IPS-18c (cell line): ENCODE measurements at regions not wholly inside any gene's neighbourhood (a gene's known extent, or its start where the extent isn't known, plus 50 kb on each side); places are given as distances from the start of the nearest gene placed in this dataset.

ENCODE experiments used
- H3K4me3 ChIP-seq: 2 replicates; pipeline ENCODE4 v1.7.0; 2013; ENCODE audit warnings: low read depth, mild to moderate bottlenecking, low read length, moderate library complexity; ENCODE audit not compliant: insufficient read depth
- H3K9me3 ChIP-seq: one replicate; pipeline ENCODE4 v1.6.1; 2013; ENCODE audit warnings: mild to moderate bottlenecking, low read length, moderate library complexity; ENCODE audit not compliant: control insufficient read depth, insufficient read depth

GRCh38 chr5:4220016-4220415, 624.4 kb downstream of the IRX1 start:
- no peak overlapping the region for H3K4me3 ChIP-seq
- H3K9me3 ChIP-seq = no peaks in the 10 kb centered on the region

GRCh38 chr5:4221048-4221447, 625.4 kb downstream of the IRX1 start:
- Histone ChIP-seq H3K9me3 (no peaks in the 10 kb centered on the region), H3K4me3 (no peak overlapping the region)

- Histone ChIP-seq H3K4me3 (no peak overlapping the region), H3K9me3 (no peaks in the 10 kb centered on the region)
Measured at GRCh38 chr5:4222147-4222546, 626.5 kb downstream of the IRX1 start.

- Histone ChIP-seq H3K4me3 (no peak overlapping the region), H3K9me3 (no peaks in the 10 kb centered on the region)
Measured at GRCh38 chr5:4222821-4223220, 627.2 kb downstream of the IRX1 start.

GRCh38 chr5:4225741-4226140, 630.1 kb downstream of the IRX1 start:
- no peak overlapping the region for H3K4me3 ChIP-seq
- H3K9me3 ChIP-seq = no peaks in the 10 kb centered on the region

GRCh38 chr5:4226565-4226964, 630.9 kb downstream of the IRX1 start:
- Histone ChIP-seq H3K4me3 (no peak overlapping the region), H3K9me3 (no peaks in the 10 kb centered on the region)

- no peaks in the 10 kb centered on the region for H3K9me3 ChIP-seq
- no peak overlapping the region for H3K4me3 ChIP-seq
Measured at GRCh38 chr5:4228708-4229107, 633.1 kb downstream of the IRX1 start.

GRCh38 chr5:4229414-4230292, 634.0 kb downstream of the IRX1 start:
- H3K9me3 ChIP-seq = peaks cover under 1% of the 10 kb centered on the region
- H3K4me3 ChIP-seq = no peak overlapping the region

- Histone ChIP-seq H3K9me3 (peaks cover 3% of the 10 kb centered on the region), H3K4me3 (no peak overlapping the region)
Measured at GRCh38 chr5:4230471-4230785, 634.8 kb downstream of the IRX1 start.

GRCh38 chr5:4230786-4231641, 635.4 kb downstream of the IRX1 start:
- Histone ChIP-seq H3K4me3 (no peak overlapping the region), H3K9me3 (peaks cover 3% of the 10 kb centered on the region)

- Histone ChIP-seq H3K4me3 (no peak overlapping the region), H3K9me3 (peaks cover 3% of the 10 kb centered on the region)
Measured at GRCh38 chr5:4232084-4232483, 636.5 kb downstream of the IRX1 start.

- no peak overlapping the region for H3K4me3 ChIP-seq
- H3K9me3 ChIP-seq = peaks cover 5% of the 10 kb centered on the region
Measured at GRCh38 chr5:4233671-4234070, 638.0 kb downstream of the IRX1 start.

- Histone ChIP-seq H3K9me3 (no peaks in the 10 kb centered on the region), H3K4me3 (no peak overlapping the region)
Measured at GRCh38 chr5:4243479-4244264, 648.0 kb downstream of the IRX1 start.

- H3K4me3 ChIP-seq = no peak overlapping the region
- no peaks in the 10 kb centered on the region for H3K9me3 ChIP-seq
Measured at GRCh38 chr5:4244306-4244705, 648.7 kb downstream of the IRX1 start.

GRCh38 chr5:4245076-4245475, 649.4 kb downstream of the IRX1 start:
- no peak overlapping the region for H3K4me3 ChIP-seq
- no peaks in the 10 kb centered on the region for H3K9me3 ChIP-seq

GRCh38 chr5:4245511-4245910, 649.9 kb downstream of the IRX1 start:
- H3K9me3 ChIP-seq = no peaks in the 10 kb centered on the region
- H3K4me3 ChIP-seq = no peak overlapping the region

GRCh38 chr5:4246447-4246846, 650.8 kb downstream of the IRX1 start:
- no peak overlapping the region for H3K4me3 ChIP-seq
- no peaks in the 10 kb centered on the region for H3K9me3 ChIP-seq
